ENCODE measurements at regions not wholly inside any gene's neighbourhood (a gene's known extent, or its start where the extent isn't known, plus 50 kb on each side); places are given as distances from the start of the nearest gene placed in this dataset.

- no peaks in the 10 kb centered on the region for H3K9me2 ChIP-seq (ENCODE audit: insufficient read depth)
- no peaks in the 10 kb centered on the region for H3K27me3 ChIP-seq (ENCODE audit: insufficient read depth)
- Mint-ChIP-seq H3K36me3 (ENCODE audit: low read depth) (peaks cover 10% of the 10 kb centered on the region; the same call in 2 of the 3 replicates), H3K9me3 (peaks cover 88% of the 10 kb centered on the region), H3K4me1 (no peaks in the 10 kb centered on the region), H3K4me3 (no peak overlapping the region), H3K27ac (no peak overlapping the region), H3K27me3 (ENCODE audit: insufficient read depth, low read depth, poor library complexity) (no peaks in the 10 kb centered on the region)
- H3K79me2 ChIP-seq (replicated peaks; ENCODE audit: insufficient read depth) = no peaks in the 10 kb centered on the region
- no peaks in the 10 kb centered on the region for H4K20me1 ChIP-seq (replicated peaks; ENCODE audit: insufficient read depth)
- no peak for TF ChIP-seq POLR2AphosphoS5 (IDR thresholded peaks at IDR 0.05; ENCODE audit: low read depth)
- no peak for TF ChIP-seq CREB1 (CRISPR knock-in tag; IDR thresholded peaks at IDR 0.05; ENCODE audit: low read depth)
- no peak for TF ChIP-seq REST (IDR thresholded peaks at IDR 0.05; ENCODE audit: unreplicated experiment)
- no peak for TF ChIP-seq STAT1 (IDR thresholded peaks at IDR 0.05; ENCODE audit: unreplicated experiment)
- TF ChIP-seq EZH2 (IDR thresholded peaks at IDR 0.05; ENCODE audit: low read depth, unreplicated experiment) = no peak
- no peak for TF ChIP-seq ZNF462 (CRISPR knock-in tag; IDR thresholded peaks at IDR 0.05)
- TF ChIP-seq CTCF (conservative IDR thresholded peaks at IDR 0.05; ENCODE audit: low read depth in 2 of 2) = no peak
- no peak for TF ChIP-seq EZH2phosphoT487 (IDR thresholded peaks at IDR 0.05; ENCODE audit: unreplicated experiment)
- no peaks in the 10 kb centered on the region for H3K4me1 ChIP-seq (ENCODE audit: insufficient read depth)
- H3K27ac ChIP-seq (ENCODE audit: low read depth) = no peak overlapping the region
- H3K4me2 ChIP-seq = no peak overlapping the region
- no peaks in the 10 kb centered on the region for H3K36me3 ChIP-seq (ENCODE audit: insufficient read depth)
- no peak overlapping the region for H2AFZ ChIP-seq
- H3F3A ChIP-seq (replicated peaks; ENCODE audit: low read depth) = no peaks in the 10 kb centered on the region
- ATAC-seq (no peak), DNase-seq (ENCODE audit: low spot score) (no peak)
- H3K4me3 ChIP-seq = no peak overlapping the region
These were observed 738.1 kb upstream of the TSPY4 start for GRCh38 chrY:8599141-8599540.
